ENCODE measurements at regions not wholly inside any gene's neighbourhood (a gene's known extent, or its start where the extent isn't known, plus 50 kb on each side); places are given as distances from the start of the nearest gene placed in this dataset.
A peak's percentile ranks its signal among the peaks of the same experiment; 100 is the strongest.

DNA sequence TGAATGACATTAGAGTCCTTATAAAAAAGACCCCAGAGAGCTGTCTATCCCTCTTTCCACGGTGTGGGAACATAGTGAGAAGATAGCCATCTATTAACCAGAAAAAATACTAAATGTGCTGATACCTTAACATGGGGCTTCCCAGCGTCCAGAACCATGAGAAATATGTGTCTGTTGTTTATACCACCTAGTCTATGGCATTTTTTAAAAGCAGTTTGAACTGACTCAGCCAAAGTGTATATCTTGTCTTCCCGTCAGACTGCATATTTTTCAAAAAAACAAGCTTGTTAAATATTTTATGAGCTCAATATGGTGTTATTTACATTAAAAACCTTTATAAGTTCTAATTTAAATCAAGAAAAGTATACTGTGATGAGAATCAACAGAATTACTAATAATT, 255.3 kb downstream of the HGF start:
- TF ChIP-seq, protein P1, sequence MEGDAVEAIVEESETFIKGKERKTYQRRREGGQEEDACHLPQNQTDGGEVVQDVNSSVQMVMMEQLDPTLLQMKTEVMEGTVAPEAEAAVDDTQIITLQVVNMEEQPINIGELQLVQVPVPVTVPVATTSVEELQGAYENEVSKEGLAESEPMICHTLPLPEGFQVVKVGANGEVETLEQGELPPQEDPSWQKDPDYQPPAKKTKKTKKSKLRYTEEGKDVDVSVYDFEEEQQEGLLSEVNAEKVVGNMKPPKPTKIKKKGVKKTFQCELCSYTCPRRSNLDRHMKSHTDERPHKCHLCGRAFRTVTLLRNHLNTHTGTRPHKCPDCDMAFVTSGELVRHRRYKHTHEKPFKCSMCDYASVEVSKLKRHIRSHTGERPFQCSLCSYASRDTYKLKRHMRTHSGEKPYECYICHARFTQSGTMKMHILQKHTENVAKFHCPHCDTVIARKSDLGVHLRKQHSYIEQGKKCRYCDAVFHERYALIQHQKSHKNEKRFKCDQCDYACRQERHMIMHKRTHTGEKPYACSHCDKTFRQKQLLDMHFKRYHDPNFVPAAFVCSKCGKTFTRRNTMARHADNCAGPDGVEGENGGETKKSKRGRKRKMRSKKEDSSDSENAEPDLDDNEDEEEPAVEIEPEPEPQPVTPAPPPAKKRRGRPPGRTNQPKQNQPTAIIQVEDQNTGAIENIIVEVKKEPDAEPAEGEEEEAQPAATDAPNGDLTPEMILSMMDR (IDR thresholded peaks at IDR 0.05), result no peak
- no peak for ATAC-seq
- DNase-seq, result no peak
- H3K4me3 ChIP-seq, result no peak overlapping the region
- no peaks in the 10 kb centered on the region for H3K9me3 ChIP-seq
- H3K27me3 ChIP-seq, result no peaks in the 10 kb centered on the region
- no peaks in the 10 kb centered on the region for H3K4me1 ChIP-seq
- H3K27ac ChIP-seq, result no peak overlapping the region
- intact Hi-C loops (cut with DNase I), result no loop called here
- no peaks in the 10 kb centered on the region for H3K36me3 ChIP-seq

DNA sequence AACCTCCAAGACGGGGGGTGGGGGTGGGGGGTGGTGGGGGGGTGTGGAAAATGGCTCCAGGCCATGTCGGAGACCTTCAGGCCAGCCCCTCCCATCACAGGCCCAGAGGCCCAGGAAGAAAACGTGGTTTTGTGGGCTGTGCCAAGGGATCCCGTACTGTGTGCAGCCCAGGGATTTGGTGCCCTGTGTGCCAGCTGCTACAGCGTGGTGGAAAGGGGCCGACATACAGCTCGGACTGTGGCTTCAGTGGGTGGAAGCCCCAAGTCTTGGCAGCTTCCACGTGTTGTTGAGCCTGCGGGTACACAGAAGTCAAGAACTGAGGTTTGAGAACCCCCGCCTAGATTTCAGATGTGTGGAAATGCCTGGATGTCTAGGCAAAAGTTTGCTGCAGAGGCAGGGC, 259.7 kb downstream of the HGF start:
- intact Hi-C loops (cut with DNase I), result no loop called here
- Histone ChIP-seq H3K27me3 (no peaks in the 10 kb centered on the region), H3K4me3 (no peak overlapping the region), H3K27ac (no peak overlapping the region), H3K9me3 (no peaks in the 10 kb centered on the region), H3K36me3 (no peaks in the 10 kb centered on the region), H3K4me1 (no peaks in the 10 kb centered on the region)
- TF ChIP-seq, protein P1 (IDR thresholded peaks at IDR 0.05), result no peak
- no peak for ATAC-seq
- DNase-seq, result peak in 1 of 4 donors; percentile 24

DNA sequence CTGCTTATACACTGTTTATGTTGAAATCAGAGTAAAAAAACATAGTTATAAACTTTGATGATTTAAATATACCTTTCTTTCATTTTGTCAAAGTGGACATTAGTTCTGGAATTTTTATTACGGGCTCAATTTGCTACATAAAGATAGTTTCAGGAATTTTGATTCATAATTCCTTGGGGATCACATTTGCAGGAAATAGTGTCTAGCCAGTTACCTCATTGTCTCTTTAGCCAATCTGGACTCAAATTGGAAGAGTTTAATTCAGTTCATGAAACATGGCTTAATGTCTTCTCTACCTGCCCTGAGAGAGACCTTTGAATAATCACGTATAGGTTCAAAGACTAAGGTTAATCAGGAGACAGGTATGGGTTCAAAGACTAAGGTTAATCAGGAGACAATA, 262.6 kb downstream of the HGF start:
- Histone ChIP-seq H3K4me1 (no peaks in the 10 kb centered on the region), H3K9me3 (no peaks in the 10 kb centered on the region), H3K4me3 (no peak overlapping the region), H3K27me3 (no peaks in the 10 kb centered on the region), H3K36me3 (no peaks in the 10 kb centered on the region), H3K27ac (no peak overlapping the region)
- no peak for DNase-seq
- no peak for ATAC-seq
- TF ChIP-seq, protein P1 (IDR thresholded peaks at IDR 0.05), result no peak
- intact Hi-C loops (cut with DNase I), result loop anchor here in 1 of 2 donors (5.0 kb wide), 1 partner anchor 260 kb away; no protein-coding TSS in a partner anchor

DNA sequence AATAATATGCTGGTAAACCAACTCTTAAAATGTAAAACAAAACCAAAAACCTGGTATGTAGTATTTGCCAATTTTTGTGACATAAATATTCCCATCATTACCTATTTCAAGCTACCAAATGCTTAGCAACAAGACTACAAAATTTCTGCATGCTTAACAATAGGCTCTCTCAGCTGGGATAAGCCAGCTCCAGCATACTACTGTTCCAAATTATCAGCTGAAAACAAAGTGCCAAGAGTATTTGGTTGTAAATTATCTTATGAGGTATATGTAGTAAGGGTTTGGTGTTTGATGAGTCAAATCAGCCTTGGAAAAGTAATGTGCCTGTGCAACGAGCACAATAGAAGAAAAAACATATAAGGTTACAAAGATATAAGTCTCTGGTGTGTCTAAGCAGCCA, 263.2 kb downstream of the HGF start:
- no peak overlapping the region for H3K27ac ChIP-seq
- no peaks in the 10 kb centered on the region for H3K27me3 ChIP-seq
- ATAC-seq, result no peak

DNA sequence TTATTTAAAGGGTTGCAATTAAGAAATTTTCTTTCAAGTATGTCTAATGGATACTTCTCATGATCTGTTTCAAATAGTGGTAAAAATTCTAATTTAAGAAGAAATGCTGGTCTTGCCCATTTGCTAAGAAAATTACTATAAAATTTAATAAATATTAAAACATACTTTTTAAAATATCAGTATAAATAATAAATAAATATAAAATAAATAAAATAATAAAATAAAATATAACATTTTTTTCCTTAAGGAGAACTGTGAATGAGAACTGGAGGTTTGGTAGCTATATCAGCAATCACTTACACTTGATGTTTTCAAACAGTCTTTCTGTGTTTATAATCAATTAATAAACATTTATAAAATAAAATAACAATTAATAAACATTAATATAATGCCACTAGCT, 266.1 kb downstream of the HGF start:
- Histone ChIP-seq H3K27me3 (no peaks in the 10 kb centered on the region), H3K4me3 (no peak overlapping the region), H3K4me1 (no peaks in the 10 kb centered on the region), H3K36me3 (no peaks in the 10 kb centered on the region), H3K27ac (no peak overlapping the region), H3K9me3 (no peaks in the 10 kb centered on the region)
- TF ChIP-seq, protein P1 (IDR thresholded peaks at IDR 0.05), result no peak
- intact Hi-C loops (cut with DNase I), result loop anchor here in 1 of 2 donors (5.0 kb wide), 1 partner anchor 514 kb away; no protein-coding TSS in a partner anchor
- ATAC-seq, result no peak
- no peak for DNase-seq

More for the DNA sequence above, 263.2 kb downstream of the HGF start:
- Histone ChIP-seq H3K9me3 (no peaks in the 10 kb centered on the region), H3K4me1 (no peaks in the 10 kb centered on the region), H3K4me3 (no peak overlapping the region), H3K36me3 (no peaks in the 10 kb centered on the region)
- intact Hi-C loops (cut with DNase I), result loop anchor here in 1 of 2 donors (5.0 kb wide), 1 partner anchor 261 kb away; no protein-coding TSS in a partner anchor
- TF ChIP-seq, protein P1 (IDR thresholded peaks at IDR 0.05), result no peak
- DNase-seq, result no peak

All from left lung (tissue), 4 donors.